ENCODE measurements at regions not wholly inside any gene's neighbourhood (a gene's known extent, or its start where the extent isn't known, plus 50 kb on each side); places are given as distances from the start of the nearest gene placed in this dataset.
"Not testable (repeated sequence)": the region's sequence is repeated elsewhere in the genome, so short reads cannot be mapped to it uniquely, and the experiment has no call there.

DNA sequence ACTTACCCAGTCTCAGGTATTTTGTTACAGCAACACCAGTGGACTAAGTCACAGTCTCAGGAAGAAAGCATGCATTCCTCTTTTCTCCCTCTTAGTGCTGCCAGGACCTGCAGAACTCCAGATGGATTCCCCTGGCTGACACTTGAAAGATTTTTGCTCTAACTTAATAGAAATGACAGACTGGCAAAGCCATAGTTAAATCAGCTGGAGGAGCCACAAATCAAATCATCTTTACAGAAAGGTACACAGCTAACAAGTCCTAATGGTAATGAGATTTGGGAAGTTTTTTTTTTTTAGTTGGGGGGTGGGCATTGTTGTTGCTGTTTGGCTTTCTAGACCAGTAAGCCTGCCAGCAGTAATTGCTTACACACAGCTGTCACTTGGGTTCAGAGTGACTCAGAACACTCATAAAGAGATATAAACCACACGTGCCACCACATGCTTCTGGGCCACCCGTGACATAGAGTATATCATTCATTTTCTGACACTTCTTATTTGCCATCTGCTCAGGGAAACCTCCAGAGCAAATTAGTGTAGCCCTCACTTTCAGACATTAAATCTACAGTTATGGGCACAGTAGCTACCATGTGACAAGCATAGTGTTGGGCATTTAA, 72.4 kb downstream of the FH start:
- DNase-seq, result no peak

DNA sequence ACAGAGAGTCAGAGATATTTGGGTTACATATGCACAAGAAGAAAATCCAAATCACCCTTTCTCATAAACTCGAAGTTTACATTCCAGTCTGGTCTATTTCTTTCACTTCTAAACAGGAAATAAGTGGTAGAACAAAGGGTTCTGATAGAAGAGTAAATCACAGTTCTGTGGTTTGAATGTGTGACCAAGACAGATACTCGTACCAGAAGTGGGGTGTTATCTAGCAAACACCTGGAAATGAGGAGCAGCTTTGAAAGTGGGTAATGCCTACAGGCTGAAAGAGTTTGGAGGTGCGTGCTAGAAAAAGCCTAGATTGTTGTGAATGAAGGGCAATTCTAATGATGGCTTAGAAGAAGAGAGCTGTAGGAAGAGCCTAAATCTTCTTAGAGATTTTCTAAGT, 74.7 kb downstream of the FH start:
- no peak for DNase-seq

DNA sequence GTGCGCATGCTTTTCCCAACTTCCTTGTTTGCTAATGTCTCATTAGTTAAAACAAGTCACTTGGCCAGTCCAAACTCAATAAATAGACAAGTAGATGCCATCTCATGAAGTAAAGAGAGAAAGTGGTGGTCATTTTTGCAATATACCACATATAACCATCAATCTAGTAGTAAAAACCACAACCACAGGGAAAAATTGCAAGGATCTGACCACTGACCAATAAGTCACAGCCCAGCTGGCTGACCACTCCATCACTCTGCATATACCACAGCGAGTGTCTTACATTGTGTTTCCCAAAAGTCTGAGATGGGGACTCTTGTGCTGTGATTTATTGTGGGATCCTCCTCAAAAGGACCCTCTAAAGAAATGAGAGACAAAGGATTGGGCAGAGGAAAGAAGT, 76.0 kb downstream of the FH start:
- DNase-seq, result no peak

DNA sequence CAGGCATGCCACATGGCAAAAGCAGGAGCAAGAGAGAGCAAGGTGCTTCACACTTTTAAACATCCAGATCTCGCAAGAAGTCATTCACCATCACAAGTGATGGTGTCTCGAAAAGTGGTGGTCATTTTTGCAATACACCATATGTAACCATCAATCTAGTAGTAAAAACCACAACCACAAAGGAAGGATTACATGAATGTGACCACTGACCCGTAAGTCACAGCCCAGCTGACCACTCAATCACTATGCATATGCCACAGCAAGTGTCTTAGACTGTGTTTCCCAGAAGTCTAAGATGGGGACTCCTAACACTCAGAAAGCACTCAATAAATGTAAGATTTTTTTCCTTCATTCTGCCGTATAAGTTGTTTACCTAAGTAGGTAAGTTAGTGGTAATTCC, 76.9 kb downstream of the FH start:
- DNase-seq, result no peak

DNA sequence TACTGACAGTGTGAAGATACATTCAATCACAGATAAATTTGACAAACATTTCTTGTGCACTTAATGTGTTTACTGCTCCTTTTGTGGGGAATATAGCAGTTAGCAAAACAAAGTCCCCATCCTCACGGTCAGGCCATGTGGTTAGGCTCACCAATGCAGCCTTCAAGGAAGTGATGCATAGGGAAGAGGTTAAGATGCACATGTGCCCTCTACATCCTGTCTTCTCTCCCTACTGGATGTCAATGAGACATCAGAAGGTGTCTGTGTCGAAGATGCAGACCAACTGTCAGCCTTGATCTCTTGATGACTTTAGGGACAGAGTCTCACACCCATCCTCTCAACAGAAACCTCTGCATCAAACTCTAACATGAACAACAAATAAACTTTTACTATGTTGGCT, 78.7 kb downstream of the FH start:
- no peak for DNase-seq

DNA sequence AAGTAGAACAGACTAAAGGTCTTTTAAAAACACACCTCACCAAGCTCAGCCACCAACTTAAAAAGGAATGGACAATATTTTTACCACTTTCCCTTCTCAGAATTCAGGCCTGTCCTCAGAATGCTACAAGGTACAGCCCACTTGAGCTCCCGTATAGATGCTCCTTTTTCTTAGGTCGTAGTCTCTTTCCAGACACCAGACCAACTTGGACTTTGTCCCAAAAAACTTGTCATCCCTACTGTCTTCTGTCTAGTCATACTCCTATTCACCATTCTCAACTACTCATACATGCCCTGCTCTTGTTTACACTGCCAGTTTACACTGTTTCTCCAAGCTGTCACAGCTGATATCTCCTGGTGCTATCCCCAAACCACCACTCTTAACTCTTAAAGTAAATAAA, 80.9 kb downstream of the FH start:
- not testable (repeated sequence) for DNase-seq

DNA sequence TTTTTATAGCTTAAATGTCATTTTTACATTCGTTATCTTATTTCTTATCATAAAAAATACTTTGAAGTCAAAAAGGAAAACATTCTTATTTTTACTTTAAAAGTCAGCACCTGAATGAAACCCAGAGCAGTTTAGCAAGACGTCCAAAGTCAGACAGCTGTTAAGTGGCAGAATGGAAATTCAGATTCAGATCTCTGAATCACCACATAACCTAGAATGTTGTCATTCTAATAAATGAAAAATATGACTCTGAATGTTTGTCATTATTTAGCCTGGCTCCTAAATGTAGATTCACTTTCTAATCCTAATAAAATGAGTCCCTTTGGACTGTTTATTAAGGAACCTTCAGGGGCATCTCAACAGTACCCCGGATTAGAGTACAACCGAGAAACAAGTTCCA, 75.2 kb upstream of the RGS7 start:
- no peak for DNase-seq

DNA sequence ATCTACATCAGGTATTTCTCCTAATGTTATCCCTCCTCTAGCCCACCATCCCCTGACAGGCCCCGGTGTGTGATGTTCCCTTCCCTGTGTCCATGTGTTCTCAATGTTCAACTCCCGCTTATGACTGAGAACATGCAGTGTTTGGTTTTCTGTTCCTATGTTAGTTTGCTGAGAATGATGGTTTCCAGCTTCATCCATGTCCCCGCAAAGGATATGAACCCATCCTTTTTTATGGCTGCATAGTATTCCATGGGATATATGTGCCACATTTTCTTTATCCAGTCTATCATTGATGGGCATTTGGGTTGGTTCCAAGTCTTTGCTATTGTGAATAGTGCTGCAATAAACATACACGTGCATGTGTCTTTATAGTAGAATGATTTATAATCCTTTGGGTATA, 68.1 kb upstream of the RGS7 start:
- not testable (repeated sequence) for DNase-seq

DNA sequence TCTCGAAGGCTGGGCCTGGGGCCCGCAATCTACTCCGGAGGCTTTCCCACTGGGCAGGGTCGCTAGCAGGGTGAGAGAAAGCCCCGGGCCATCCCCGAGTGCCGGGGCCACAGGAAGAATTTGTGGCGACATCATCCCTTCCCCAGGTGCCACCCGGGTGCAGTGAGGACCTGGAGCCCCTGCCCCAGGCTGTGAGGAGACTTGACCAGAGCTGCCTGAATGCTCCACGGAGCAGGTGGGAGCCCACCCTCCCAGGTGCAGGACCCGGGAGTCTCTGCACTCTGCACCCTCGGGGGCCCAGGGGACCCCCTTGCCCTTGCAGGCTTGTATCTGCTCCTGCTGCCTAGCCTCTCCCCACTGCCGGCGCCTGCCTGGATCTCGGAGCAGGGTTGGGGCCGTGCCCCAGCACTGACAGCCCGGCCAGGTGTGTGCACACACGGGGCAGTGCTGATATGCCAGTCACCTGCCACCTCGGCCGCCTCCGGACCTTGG, 67.5 kb upstream of the RGS7 start:
- DNase-seq, result no peak

DNA sequence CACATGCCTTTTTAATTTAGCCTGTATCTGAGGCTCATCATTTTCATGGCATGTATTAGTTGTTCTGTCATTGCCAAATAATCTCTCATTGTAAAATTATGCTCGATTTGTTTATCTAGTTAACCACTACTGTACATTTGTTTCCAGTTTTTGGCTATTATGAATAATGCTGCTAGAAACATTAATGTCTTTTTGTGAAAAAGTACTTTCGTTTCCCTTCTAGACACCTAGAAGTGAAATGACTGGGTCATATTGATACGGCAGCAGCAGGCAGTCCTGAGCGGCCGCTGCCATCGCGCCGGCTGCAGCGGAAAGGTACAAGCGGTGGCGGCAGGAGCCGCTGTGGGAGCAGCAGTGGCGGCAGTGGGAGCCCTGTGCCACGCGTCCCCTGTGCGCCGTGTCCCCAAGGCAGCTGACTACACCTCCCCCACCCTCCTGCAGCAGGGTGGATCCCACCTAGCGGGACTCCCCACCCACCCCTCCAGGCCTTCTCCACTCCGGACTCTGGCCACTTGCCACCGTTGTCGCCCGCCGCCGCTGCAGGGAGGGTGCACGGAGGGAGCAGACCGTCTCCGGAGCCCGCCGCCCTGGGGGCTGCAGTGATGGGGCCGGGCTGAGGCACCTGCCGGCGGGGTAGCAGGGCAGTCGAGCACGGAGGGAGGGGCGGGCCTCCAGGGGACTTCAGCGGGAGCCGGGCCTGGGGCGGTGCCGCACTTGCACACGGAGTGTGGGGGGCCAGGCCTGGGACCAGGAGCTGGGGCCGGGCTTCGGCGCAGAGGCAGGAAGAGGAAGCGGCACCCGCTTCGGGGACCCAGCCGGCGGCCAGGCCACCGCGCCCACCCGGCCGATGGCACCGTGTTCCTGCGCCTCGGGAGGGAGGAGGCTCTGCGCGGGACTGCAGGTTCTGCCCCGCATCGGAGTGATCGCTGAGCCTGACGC, 66.8 kb upstream of the RGS7 start:
- peak in 1 of 2 donors; percentile 2 for DNase-seq

DNA sequence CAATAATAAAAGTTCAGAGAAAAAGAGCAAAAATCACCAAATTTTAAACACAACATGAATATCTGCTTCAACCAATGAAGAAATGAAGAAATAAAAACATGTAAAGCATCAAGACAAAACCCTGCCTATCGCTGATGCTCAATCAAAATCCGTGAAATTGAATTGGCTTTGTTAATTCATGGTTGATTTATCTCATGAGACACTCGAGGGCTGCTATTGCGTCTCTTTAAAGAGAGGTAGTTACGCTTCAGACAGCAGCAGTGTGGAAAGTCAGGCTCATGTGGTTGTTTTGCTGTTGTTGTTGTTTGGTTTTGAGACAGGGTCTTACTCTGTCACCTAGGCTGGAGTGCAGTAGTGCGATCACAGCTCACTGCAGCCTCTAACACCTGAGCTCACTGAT, 65.5 kb upstream of the RGS7 start:
- no peak for DNase-seq

DNA sequence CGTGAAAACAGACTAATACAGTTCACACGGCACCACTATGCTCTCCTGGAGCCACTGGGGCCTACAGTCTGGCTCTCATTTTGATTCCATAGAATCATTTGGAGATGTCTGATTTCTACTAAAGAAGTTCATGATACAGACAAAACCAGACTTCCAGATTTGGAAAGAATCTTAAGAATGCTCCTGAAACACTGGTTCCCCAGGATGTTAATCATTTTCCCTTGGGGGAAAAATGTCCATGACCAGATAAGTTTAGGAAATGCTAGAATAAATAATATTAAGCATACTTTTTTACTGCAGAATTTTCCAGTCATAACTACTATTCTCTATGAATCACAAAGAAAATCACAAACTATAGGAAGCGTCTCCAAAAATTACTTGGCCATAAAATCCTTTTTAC, 63.0 kb upstream of the RGS7 start:
- no peak for DNase-seq

DNA sequence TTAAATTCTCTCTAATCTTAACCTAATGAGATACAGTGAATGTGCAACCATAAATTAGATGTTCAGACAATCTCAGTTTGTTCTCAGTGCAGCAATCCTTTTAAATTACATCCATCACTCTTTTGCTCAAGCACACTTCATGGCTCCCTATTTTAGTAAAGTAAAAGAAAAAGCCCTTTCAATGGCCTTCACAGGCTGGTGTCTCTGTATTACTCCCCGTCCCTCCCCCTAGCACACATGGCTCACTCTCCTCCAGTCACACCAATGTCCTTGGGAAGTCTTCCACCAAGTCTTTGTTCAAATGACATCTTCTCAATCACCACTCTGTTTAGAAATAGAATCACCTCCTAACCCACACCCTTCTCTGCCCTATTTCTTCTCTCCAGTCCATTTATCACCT, 60.3 kb upstream of the RGS7 start:
- no peak for DNase-seq

DNA sequence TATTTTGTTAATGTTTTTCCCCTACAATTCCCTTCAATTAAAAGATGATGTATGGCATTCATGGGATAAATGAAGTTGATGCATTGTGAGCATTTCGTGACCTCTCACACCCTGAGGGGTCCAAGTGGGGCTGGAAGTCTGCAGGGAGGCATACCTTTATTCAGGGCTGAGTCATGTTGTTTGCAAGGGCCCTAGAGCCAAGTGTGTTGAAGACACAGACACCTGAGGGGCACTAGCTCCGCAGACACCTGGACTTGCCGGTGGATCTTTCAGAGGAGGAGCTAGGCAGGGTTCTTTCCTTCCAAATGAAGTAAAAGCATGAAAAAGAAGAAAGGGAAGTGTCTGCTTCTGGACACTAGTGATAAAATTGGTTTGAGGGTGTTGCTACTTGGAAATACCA, 57.0 kb upstream of the RGS7 start:
- DNase-seq, result no peak

DNA sequence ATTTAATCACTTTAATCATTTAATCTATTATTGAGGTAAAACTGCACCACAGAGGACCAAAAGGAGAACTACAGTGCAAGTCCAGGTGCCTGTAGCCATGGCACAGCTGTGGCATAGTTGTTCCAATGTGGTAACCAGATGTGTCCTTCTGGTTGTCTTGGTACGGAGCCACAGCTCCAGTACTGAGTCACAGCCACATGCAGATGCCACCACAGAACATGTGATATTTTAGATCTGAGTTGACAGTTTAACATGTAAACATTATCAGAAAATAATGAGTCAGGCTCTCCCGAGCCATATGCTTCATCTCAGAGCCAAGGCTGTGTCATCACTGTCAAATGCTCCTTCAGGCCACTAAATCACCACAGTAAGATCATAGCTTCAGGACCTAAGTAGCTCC, 56.4 kb upstream of the RGS7 start:
- DNase-seq, result no peak

DNA sequence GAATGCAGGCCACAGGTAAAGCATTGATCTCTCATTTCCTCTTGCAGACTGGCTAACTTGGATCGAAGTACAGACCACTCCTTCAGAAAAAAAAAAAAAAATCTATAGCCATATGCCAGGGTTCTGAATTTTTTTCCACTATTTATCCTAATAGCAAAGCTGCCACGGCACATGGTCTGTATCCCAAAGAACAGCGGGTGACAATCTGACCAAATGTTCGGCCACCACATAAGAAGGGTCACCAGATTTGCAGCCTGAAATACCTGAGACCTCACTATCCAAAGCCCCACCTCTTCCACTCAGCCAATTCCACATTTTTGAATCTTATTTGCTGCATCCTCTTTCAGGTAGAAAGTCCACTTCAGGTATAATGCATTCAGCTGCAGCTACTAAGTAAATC, 55.6 kb upstream of the RGS7 start:
- no peak for DNase-seq

DNA sequence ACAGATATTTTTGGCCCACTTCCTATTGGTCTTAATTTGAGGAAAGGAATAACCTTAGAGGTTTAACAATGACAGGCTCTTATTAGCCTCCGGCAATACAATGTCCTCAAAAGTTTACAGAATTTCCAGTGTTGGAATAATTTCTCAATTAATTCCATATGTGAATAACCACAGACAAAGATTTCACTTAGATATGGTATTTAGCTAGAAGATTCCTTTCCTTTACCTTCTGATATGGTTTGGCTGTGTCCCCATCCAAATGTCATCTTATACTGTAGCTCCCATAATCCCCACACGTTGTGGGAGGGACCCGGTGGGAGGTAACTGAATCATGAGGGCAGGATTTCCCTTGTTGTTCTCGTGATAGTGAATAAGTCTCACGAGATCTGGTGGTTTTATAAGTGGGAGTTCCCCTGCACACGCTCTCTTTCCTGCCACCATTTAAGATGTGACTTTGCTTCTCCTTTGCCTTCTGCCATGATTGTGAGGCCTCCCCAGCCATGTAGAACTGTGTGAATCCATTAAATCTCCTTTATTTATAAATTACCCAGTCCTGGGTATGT, 54.9 kb upstream of the RGS7 start:
- DNase-seq, result no peak

DNA sequence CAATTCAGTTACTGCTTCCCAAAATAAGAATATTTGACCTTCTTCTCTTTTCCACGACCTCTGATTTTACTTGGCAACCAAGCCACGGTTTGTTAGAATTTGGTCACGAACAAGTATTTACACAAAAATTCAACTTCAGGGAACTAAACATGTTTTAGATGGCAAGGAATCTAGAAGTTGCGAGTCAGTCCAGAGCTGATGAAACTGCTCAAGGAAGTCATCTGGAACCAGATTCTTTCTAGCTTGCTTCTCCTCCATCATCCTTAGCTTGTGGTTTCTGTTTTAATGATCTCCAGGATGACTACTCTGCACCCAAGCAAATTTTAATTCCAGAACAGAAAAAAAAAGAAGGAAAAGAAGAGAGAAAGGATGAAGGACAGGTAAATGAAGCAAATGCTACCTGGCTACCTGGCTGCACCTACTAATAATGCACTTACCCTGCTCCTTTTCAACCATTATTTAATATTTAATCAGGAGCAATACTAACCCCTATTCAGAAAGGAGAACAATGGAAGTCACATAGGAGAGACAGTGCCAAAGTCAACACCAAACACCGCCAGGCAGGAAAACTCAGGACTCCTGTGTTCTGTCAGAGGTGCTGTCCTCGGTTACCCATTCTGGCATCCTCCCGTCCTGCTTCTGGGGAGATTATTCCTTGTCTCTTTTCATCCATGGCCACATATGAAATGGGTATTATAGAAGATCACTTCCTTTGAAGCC, 54.2 kb upstream of the RGS7 start:
- no peak for DNase-seq

DNA sequence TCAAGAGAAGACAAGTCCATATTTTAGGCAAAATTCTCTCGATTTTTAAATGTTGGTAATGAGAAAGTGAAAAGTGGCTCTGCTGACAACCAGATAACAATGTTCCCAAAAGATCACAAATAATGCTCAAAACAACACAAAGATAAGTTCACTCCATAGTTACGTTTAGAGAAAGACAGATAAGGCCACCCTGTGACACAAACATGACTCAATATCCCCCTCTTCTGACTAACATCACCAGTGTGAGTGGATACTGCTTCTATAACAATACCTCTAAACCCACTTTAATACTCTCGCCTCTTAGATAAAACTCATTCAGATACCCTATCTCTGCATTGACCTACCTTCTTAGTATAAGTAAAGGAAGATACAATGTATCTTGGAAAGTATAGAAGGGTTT, 51.2 kb upstream of the RGS7 start:
- DNase-seq, result no peak
